ENCODE measurements at regions not wholly inside any gene's neighbourhood (a gene's known extent, or its start where the extent isn't known, plus 50 kb on each side); places are given as distances from the start of the nearest gene placed in this dataset.

DNA sequence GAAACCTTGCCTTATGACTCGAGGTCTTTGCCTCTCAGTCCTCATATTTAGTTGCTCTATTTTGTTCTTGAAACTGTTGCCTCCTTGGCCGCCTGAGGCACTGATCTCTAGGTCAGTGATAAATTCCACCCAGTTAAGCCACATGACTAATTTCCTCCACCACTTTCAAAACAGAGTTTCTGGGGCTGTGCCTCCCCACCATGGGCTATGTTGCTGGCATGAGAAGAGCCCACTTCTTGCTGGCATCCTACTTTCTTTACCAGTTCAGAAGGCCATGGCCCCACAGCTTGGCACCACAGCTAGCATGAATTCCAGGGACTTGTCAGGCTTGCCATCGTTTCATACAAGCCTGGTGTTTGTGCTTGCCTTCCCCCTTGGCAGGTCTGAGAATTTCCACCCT is 361.4 kb upstream of the JAG1 start:
- Histone ChIP-seq H3K4me1 (no peaks in the 10 kb centered on the region), H3K27me3 (no peaks in the 10 kb centered on the region), H3K36me3 (no peaks in the 10 kb centered on the region), H3K4me3 (no peak overlapping the region), H3K27ac (no peak overlapping the region), H3K9me3 (peaks cover 0 to 9% (median 0%) of the 10 kb centered on the region in 11 donors)
- intact Hi-C loops (cut with DNase I), result no loop called here
- 86 to 87% methylated on average over 3 of the region's 3 CpGs for WGBS, 2 donors
- TF ChIP-seq, protein P1, sequence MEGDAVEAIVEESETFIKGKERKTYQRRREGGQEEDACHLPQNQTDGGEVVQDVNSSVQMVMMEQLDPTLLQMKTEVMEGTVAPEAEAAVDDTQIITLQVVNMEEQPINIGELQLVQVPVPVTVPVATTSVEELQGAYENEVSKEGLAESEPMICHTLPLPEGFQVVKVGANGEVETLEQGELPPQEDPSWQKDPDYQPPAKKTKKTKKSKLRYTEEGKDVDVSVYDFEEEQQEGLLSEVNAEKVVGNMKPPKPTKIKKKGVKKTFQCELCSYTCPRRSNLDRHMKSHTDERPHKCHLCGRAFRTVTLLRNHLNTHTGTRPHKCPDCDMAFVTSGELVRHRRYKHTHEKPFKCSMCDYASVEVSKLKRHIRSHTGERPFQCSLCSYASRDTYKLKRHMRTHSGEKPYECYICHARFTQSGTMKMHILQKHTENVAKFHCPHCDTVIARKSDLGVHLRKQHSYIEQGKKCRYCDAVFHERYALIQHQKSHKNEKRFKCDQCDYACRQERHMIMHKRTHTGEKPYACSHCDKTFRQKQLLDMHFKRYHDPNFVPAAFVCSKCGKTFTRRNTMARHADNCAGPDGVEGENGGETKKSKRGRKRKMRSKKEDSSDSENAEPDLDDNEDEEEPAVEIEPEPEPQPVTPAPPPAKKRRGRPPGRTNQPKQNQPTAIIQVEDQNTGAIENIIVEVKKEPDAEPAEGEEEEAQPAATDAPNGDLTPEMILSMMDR (IDR thresholded peaks at IDR 0.05), result no peak
- DNase-seq (no peak), ATAC-seq (no peak)

- Histone ChIP-seq H3K9me3 (peaks cover 0 to 3% (median 0%) of the 10 kb centered on the region in 11 donors), H3K27me3 (no peaks in the 10 kb centered on the region), H3K27ac (no peak overlapping the region), H3K36me3 (no peaks in the 10 kb centered on the region), H3K4me1 (no peaks in the 10 kb centered on the region), H3K4me3 (no peak overlapping the region)
- no peak for DNase-seq
- TF ChIP-seq, protein P1 (IDR thresholded peaks at IDR 0.05), result no peak
- ATAC-seq, result no peak
- intact Hi-C loops (cut with DNase I), result no loop called here
- WGBS, 2 donors, result 89 to 90% methylated on average over 1 of the region's 1 CpG
Observed at GRCh38 chr20:11041396-11041795, 367.6 kb upstream of the JAG1 start.

GRCh38 chr20:11043001-11043400 is 369.2 kb upstream of the JAG1 start:
- no peaks in the 10 kb centered on the region for H3K4me1 ChIP-seq
- H3K36me3 ChIP-seq, result no peaks in the 10 kb centered on the region
- H3K27me3 ChIP-seq, result no peaks in the 10 kb centered on the region
- no peak overlapping the region for H3K4me3 ChIP-seq
- no peak for DNase-seq
- 98% methylated on average over 2 of the region's 2 CpGs for WGBS, 2 donors
- H3K27ac ChIP-seq, result no peak overlapping the region
- intact Hi-C loops (cut with DNase I), result no loop called here
- peaks cover 0 to 3% (median 0%) of the 10 kb centered on the region in 11 donors for H3K9me3 ChIP-seq
- no peak for ATAC-seq
- TF ChIP-seq, protein P1 (IDR thresholded peaks at IDR 0.05), result no peak

DNA sequence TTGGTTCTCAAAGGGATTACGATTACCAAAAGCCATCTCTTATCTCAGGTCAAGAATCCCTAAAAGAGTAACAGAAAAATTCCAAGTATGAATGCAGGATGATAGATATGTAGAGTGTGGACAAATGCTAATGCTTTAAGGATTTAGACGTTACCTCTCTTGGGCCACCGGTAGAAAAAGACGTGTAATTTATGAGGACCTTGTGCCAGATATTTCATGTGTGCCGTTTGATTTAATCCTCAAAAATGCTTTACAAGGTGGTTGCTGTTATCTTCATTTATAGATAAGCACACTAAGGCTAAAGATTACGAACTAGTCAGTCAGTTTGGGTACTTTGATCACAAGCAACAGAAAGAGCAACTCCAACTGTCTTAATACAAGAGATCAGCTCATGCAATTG is 370.8 kb upstream of the JAG1 start:
- no peak for DNase-seq

More for the DNA sequence above, 370.8 kb upstream of the JAG1 start:
- no peaks in the 10 kb centered on the region for H3K36me3 ChIP-seq
- WGBS, 2 donors, result 73 to 79% methylated on average over 6 of the region's 6 CpGs
- peaks cover 0 to 3% (median 0%) of the 10 kb centered on the region in 11 donors for H3K9me3 ChIP-seq
- intact Hi-C loops (cut with DNase I), result no loop called here
- H3K4me1 ChIP-seq, result no peaks in the 10 kb centered on the region
- no peaks in the 10 kb centered on the region for H3K27me3 ChIP-seq
- no peak for ATAC-seq
- TF ChIP-seq, protein P1 (IDR thresholded peaks at IDR 0.05), result no peak
- no peak overlapping the region for H3K4me3 ChIP-seq
- no peak overlapping the region for H3K27ac ChIP-seq
